ENCODE measurements at regions not wholly inside any gene's neighbourhood (a gene's known extent, or its start where the extent isn't known, plus 50 kb on each side); places are given as distances from the start of the nearest gene placed in this dataset.
"Not testable (repeated sequence)": the region's sequence is repeated elsewhere in the genome, so short reads cannot be mapped to it uniquely, and the experiment has no call there.

GRCh38 chr2:160615706-160616105, 122.1 kb upstream of the RBMS1 start:
- no peak overlapping the region for H3K4me3 ChIP-seq
- DNase-seq (ENCODE audit: low spot score) (no peak), ATAC-seq (ENCODE audit: insufficient number of reproducible peaks, low FRiP score, low read depth) (no peak)
- no peak overlapping the region for H3K27ac ChIP-seq
- no peaks in the 10 kb centered on the region for H3K4me1 ChIP-seq (ENCODE audit: control insufficient read depth in 1 of 2, low read depth in 2 of 2)
- TF ChIP-seq CTCF (IDR thresholded peaks at IDR 0.05), result no peak
- peaks cover 9% of the 10 kb centered on the region for H3K9me3 ChIP-seq
- no peaks in the 10 kb centered on the region for H3K27me3 ChIP-seq (replicated peaks; ENCODE audit: insufficient read depth)
- H3K36me3 ChIP-seq, result no peaks in the 10 kb centered on the region

GRCh38 chr2:160616149-160616548, 122.5 kb upstream of the RBMS1 start:
- peaks cover 9% of the 10 kb centered on the region for H3K9me3 ChIP-seq
- TF ChIP-seq CTCF (IDR thresholded peaks at IDR 0.05), result no peak
- DNase-seq (ENCODE audit: low spot score) (no peak), ATAC-seq (ENCODE audit: insufficient number of reproducible peaks, low FRiP score, low read depth) (no peak)
- H3K27ac ChIP-seq, result no peak overlapping the region
- no peak overlapping the region for H3K4me3 ChIP-seq
- H3K36me3 ChIP-seq, result no peaks in the 10 kb centered on the region
- no peaks in the 10 kb centered on the region for H3K4me1 ChIP-seq (ENCODE audit: control insufficient read depth in 1 of 2, low read depth in 2 of 2)
- H3K27me3 ChIP-seq (replicated peaks; ENCODE audit: insufficient read depth), result no peaks in the 10 kb centered on the region

GRCh38 chr2:160621748-160622147, 128.1 kb upstream of the RBMS1 start:
- no peaks in the 10 kb centered on the region for H3K4me1 ChIP-seq (ENCODE audit: control insufficient read depth in 1 of 2, low read depth in 2 of 2)
- no peaks in the 10 kb centered on the region for H3K27me3 ChIP-seq (replicated peaks; ENCODE audit: insufficient read depth)
- ATAC-seq (ENCODE audit: insufficient number of reproducible peaks, low FRiP score, low read depth) (no peak), DNase-seq (ENCODE audit: low spot score) (no peak)
- H3K27ac ChIP-seq, result no peak overlapping the region
- H3K4me3 ChIP-seq, result no peak overlapping the region
- no peaks in the 10 kb centered on the region for H3K36me3 ChIP-seq
- TF ChIP-seq CTCF (IDR thresholded peaks at IDR 0.05), result no peak
- peaks cover 3% of the 10 kb centered on the region for H3K9me3 ChIP-seq

GRCh38 chr2:160628020-160628637, 134.5 kb upstream of the RBMS1 start:
- not testable (repeated sequence) for H3K36me3 ChIP-seq; ATAC-seq (ENCODE audit: insufficient number of reproducible peaks, low FRiP score, low read depth); H3K9me3 ChIP-seq; H3K27me3 ChIP-seq (replicated peaks; ENCODE audit: insufficient read depth); H3K4me3 ChIP-seq; DNase-seq (ENCODE audit: low spot score); H3K27ac ChIP-seq
- peaks cover 6 to 21% of the 10 kb centered on the region in 2 donors for H3K4me1 ChIP-seq (ENCODE audit: control insufficient read depth in 1 of 2, low read depth in 2 of 2)

- no peaks in the 10 kb centered on the region for H3K36me3 ChIP-seq
- peaks cover 1% of the 10 kb centered on the region for H3K9me3 ChIP-seq
- no peak overlapping the region for H3K27ac ChIP-seq
- H3K4me3 ChIP-seq, result no peak overlapping the region
- peaks cover 6 to 21% of the 10 kb centered on the region in 2 donors for H3K4me1 ChIP-seq (ENCODE audit: control insufficient read depth in 1 of 2, low read depth in 2 of 2)
- no peak for DNase-seq (ENCODE audit: low spot score)
- no peak for TF ChIP-seq CTCF (IDR thresholded peaks at IDR 0.05)
- ATAC-seq (ENCODE audit: insufficient number of reproducible peaks, low FRiP score, low read depth), result no peak
- H3K27me3 ChIP-seq (replicated peaks; ENCODE audit: insufficient read depth), result no peaks in the 10 kb centered on the region
These were observed 135.2 kb upstream of the RBMS1 start for GRCh38 chr2:160628811-160629210.
